ENCODE measurements at regions not wholly inside any gene's neighbourhood (a gene's known extent, or its start where the extent isn't known, plus 50 kb on each side); places are given as distances from the start of the nearest gene placed in this dataset.

GRCh38 chr2:81412681-81413080 lies 1108.1 kb upstream of the LRRTM1 start:
- TF ChIP-seq CTCF (conservative IDR thresholded peaks at IDR 0.05; ENCODE audit: low read depth, low read length): no peak
- no peak for TF ChIP-seq EZH2phosphoT487 (IDR thresholded peaks at IDR 0.05; ENCODE audit: borderline replicate concordance, low read length)
- no peak for TF ChIP-seq EZH2 (IDR thresholded peaks at IDR 0.05; ENCODE audit: low read length, unreplicated experiment)
